PC-9 (cell line): ENCODE measurements at regions not wholly inside any gene's neighbourhood (a gene's known extent, or its start where the extent isn't known, plus 50 kb on each side); places are given as distances from the start of the nearest gene placed in this dataset.
A peak's percentile ranks its signal among the peaks of the same experiment; 100 is the strongest.
"Not testable (repeated sequence)": the region's sequence is repeated elsewhere in the genome, so short reads cannot be mapped to it uniquely, and the experiment has no call there.

Experiments used
- BruUV-seq: library from RNA; stranded (reverse); fragments of 400-500 nt; replicated peaks from 2 replicates; lab custom pipeline; 2021; lab: Mats Ljungman, UMichigan
- CTCF ChIA-PET: fragments of 300-600 bp; sonication (Branson Sonifier 250); formaldehyde crosslinking; loops from one replicate; lab custom pipeline; 2022; ENCODE audit warnings: antibody characterized with exemption; lab: Charles Lee
- POLR2A ChIA-PET: fragments of 300-600 bp; sonication (Branson Sonifier 250); formaldehyde crosslinking; loops from one replicate; lab custom pipeline; 2022; ENCODE audit warnings: antibody characterized with exemption; ENCODE audit not compliant: unreplicated experiment; lab: Charles Lee
- DNase-seq, 2 experiments: peaks; one replicate each; pipeline versions ENCODE4 v3.0.0 to v3.0.0-alpha.2; 2015 to 2022; ENCODE audit warnings: mixed read lengths in 1 of 2
- H2AFZ ChIP-seq: fragments of 200-600 bp; sonication (generic); 2 replicates; pipeline ENCODE4 v1.8.1; 2017; ENCODE audit warnings: antibody characterized with exemption
- H3F3A ChIP-seq: fragments of 200-600 bp; sonication (generic); 2 replicates; pipeline ENCODE4 v1.8.1; 2017; ENCODE audit warnings: antibody characterized with exemption, mild to moderate bottlenecking, low read depth; ENCODE audit not compliant: insufficient read depth
- H3K27ac ChIP-seq: fragments of 200-600 bp; sonication (generic); 2 replicates; pipeline ENCODE4 v1.6.1; 2016; ENCODE audit warnings: mixed run types
- H3K27me3 ChIP-seq: fragments of 200-600 bp; sonication (generic); 2 replicates; pipeline ENCODE4 v1.6.1; 2016; ENCODE audit warnings: low read depth, mixed run types; ENCODE audit not compliant: insufficient read depth
- H3K36me3 ChIP-seq: fragments of 200-600 bp; sonication (generic); 2 replicates; pipeline ENCODE4 v1.6.1; 2016; ENCODE audit warnings: low read depth, mixed run types
- H3K4me1 ChIP-seq: fragments of 200-600 bp; sonication (generic); replicated peaks from 2 replicates; pipeline ENCODE4 v1.6.1; 2016; ENCODE audit warnings: mixed run types; ENCODE audit not compliant: insufficient read depth
- H3K4me2 ChIP-seq: fragments of 200-600 bp; sonication (generic); 2 replicates; pipeline ENCODE4 v1.6.1; 2017; ENCODE audit warnings: mixed run types
- H3K4me3 ChIP-seq: fragments of 200-600 bp; sonication (generic); 2 replicates; pipeline ENCODE4 v1.6.1; 2016; ENCODE audit warnings: mixed run types
- H3K79me2 ChIP-seq: fragments of 200-600 bp; sonication (generic); 2 replicates; pipeline ENCODE4 v1.6.1; 2017; ENCODE audit warnings: low read depth, mixed run types
- H3K9me2 ChIP-seq: fragments of 200-600 bp; sonication (generic); 2 replicates; pipeline ENCODE4 v1.8.1; 2017; ENCODE audit warnings: mild to moderate bottlenecking; ENCODE audit not compliant: insufficient read depth
- H3K9me3 ChIP-seq: fragments of 200-600 bp; sonication (generic); 2 replicates; pipeline ENCODE4 v1.8.1; 2016; ENCODE audit warnings: low read depth; ENCODE audit not compliant: insufficient read depth
- H4K20me1 ChIP-seq: fragments of 200-600 bp; sonication (generic); 2 replicates; pipeline ENCODE4 v1.8.1; 2017; ENCODE audit not compliant: insufficient read depth
- CTCF ChIP-seq: fragments of 200-600 bp; sonication (generic); conservative IDR thresholded peaks from 2 replicates; pipeline ENCODE4 v1.6.1; 2017; ENCODE audit warnings: mixed run types, antibody characterized with exemption, mild to moderate bottlenecking, moderate library complexity
- EZH2 ChIP-seq: fragments of 200-600 bp; sonication (generic); IDR thresholded peaks from 2 replicates; pipeline ENCODE4 v1.8.0; 2017; ENCODE audit warnings: antibody characterized with exemption, low read depth
- intact Hi-C: fragments of 100-400 bp; cut with micrococcal nuclease; formaldehyde crosslinking; loops from one replicate; pipeline ENCODE4 v1.10.0; 2022; ENCODE audit not compliant: unreplicated experiment

GRCh38 chr2:13413989-13414388, 697.3 kb downstream of the TRIB2 start:
- H3K27ac ChIP-seq = no peak overlapping the region
- no peaks in the 10 kb centered on the region for H3K4me1 ChIP-seq
- no peak overlapping the region for H3K4me2 ChIP-seq
- no peaks in the 10 kb centered on the region for H3K27me3 ChIP-seq
- POLR2A ChIA-PET = no interaction called here
- no peak overlapping the region for H3K4me3 ChIP-seq
- BruUV-seq = no TSS peak
- no peaks in the 10 kb centered on the region for H3K36me3 ChIP-seq
- no peak for DNase-seq
- TF ChIP-seq EZH2 (no peak), CTCF (0 out of 2 replicates have a peak, but pooled peaks have one; percentile 23)
- no peaks in the 10 kb centered on the region; the same call in 1 of the 2 replicates for H3K9me2 ChIP-seq
- H2AFZ ChIP-seq = no peak overlapping the region
- H3K79me2 ChIP-seq = no peaks in the 10 kb centered on the region
- intact Hi-C loops = no loop called here
- no peaks in the 10 kb centered on the region for H4K20me1 ChIP-seq
- H3F3A ChIP-seq = no peaks in the 10 kb centered on the region
- CTCF ChIA-PET = no interaction called here
- no peaks in the 10 kb centered on the region for H3K9me3 ChIP-seq

DNA sequence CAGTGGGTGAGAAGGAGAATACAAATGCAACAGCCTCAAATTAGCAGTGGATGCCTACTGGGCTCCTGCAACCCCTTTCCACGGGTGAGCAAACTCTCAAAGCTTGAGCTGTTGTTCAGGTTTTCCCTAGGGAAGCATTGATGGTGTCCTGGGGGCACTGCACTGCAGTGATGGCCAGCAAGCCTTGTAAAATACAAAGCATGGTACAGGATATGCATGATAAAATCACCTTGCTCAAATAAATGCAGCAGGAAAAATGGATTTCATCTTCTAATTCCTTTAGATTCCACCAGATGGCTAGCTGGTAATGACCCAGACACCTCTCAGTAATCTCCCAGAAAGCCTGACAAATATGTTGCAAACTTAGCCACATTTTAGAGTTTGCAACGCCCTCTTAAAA, 698.2 kb downstream of the TRIB2 start:
- POLR2A ChIA-PET = no interaction called here
- TF ChIP-seq CTCF (no peak), EZH2 (no peak)

GRCh38 chr2:13433954-13434353, 717.2 kb downstream of the TRIB2 start:
- TF ChIP-seq CTCF = no peak
- TF ChIP-seq EZH2 = no peak
- H3K79me2 ChIP-seq = no peaks in the 10 kb centered on the region
- DNase-seq = no peak
- H3K27ac ChIP-seq = no peak overlapping the region
- H3K27me3 ChIP-seq = no peaks in the 10 kb centered on the region
- intact Hi-C loops = no loop called here
- no peak overlapping the region for H3K4me2 ChIP-seq
- H4K20me1 ChIP-seq = no peaks in the 10 kb centered on the region
- ChIA-PET CTCF (no interaction called here), POLR2A (no interaction called here)
- no TSS peak for BruUV-seq
- H3K4me3 ChIP-seq = no peak overlapping the region
- H3F3A ChIP-seq = no peaks in the 10 kb centered on the region
- no peaks in the 10 kb centered on the region for H3K36me3 ChIP-seq
- no peaks in the 10 kb centered on the region; the same call in 1 of the 2 replicates for H3K9me2 ChIP-seq
- H3K9me3 ChIP-seq = no peaks in the 10 kb centered on the region
- H2AFZ ChIP-seq = no peak overlapping the region
- H3K4me1 ChIP-seq = no peaks in the 10 kb centered on the region

More for the DNA sequence above, 698.2 kb downstream of the TRIB2 start:
- CTCF ChIA-PET = no interaction called here
- Histone ChIP-seq H3K27ac (no peak overlapping the region), H4K20me1 (no peaks in the 10 kb centered on the region), H3K9me3 (no peaks in the 10 kb centered on the region), H3K27me3 (no peaks in the 10 kb centered on the region), H3K36me3 (no peaks in the 10 kb centered on the region), H3K4me2 (no peak overlapping the region), H3F3A (no peaks in the 10 kb centered on the region), H2AFZ (no peak overlapping the region), H3K4me3 (no peak overlapping the region), H3K79me2 (no peaks in the 10 kb centered on the region), H3K9me2 (no peaks in the 10 kb centered on the region; the same call in 1 of the 2 replicates), H3K4me1 (no peaks in the 10 kb centered on the region)
- no peak for DNase-seq
- no TSS peak for BruUV-seq
- intact Hi-C loops = no loop called here

DNA sequence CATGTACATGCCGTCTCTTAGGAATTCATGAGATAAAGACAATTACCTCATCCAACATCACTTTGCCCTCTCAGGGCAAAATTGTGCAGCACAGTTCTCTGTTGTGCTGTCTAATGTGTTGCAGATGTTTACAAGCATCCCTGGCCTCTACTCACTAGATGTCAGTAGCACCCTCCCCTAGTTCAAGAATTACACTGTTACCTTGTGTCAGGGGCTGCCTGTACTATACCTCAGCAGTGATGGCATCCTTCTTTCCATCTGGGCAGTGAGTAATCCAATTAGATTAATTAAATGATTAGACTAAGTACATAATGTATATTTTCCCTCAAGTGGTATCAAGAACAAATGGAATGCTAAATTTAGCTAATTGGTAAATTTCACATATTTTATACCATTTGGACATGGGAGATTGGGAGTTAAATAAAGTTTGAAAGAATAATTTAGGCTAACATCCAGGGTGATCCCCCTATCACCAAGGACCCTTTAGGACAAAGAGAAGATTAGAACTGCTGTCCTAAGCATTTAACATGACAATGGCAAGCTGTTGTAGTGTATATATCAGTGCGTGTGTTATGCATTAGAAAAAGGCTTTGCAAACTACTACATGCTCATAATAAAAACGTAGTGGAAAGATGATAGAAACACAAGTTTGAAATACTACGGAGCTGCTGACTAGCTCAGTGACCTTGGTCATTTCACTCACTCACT, 727.0 kb downstream of the TRIB2 start:
- H3F3A ChIP-seq, POLR2A ChIA-PET, H3K9me3 ChIP-seq, intact Hi-C loops, H3K9me2 ChIP-seq, H3K79me2 ChIP-seq, DNase-seq, H3K4me3 ChIP-seq, H3K27me3 ChIP-seq, H3K27ac ChIP-seq, H3K4me1 ChIP-seq, H2AFZ ChIP-seq, H3K4me2 ChIP-seq, H4K20me1 ChIP-seq, CTCF ChIA-PET, BruUV-seq, H3K36me3 ChIP-seq: not testable (repeated sequence)
